ENCODE measurements at regions not wholly inside any gene's neighbourhood (a gene's known extent, or its start where the extent isn't known, plus 50 kb on each side); places are given as distances from the start of the nearest gene placed in this dataset.

DNA sequence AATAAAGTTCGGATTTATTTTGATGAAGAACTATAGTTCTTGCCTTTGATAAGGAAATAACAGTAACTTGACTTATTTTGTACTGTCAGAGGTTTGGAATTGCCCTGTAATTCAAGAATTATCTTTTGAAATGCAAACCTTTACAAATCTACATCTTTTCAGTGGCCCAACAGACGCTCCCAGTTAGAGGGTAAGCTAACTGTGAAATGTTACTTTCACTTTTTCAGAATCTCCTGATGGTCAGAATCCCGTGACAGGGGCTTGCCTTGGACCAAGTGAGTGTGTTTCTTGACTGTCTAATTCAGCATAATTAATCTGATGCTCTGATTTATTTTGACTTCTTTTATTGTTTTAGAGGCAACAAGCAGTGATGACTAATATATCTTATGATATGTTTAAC is 262.5 kb downstream of the PLOD2 start:
- Histone ChIP-seq H4K20me1 (ENCODE audit: control insufficient read depth, extremely low read depth, insufficient read depth, low read length) (no peaks in the 10 kb centered on the region), H3K27ac (ENCODE audit: control insufficient read depth, insufficient read depth, low read length) (no peak overlapping the region), H3K4me2 (ENCODE audit: control insufficient read depth, extremely low read depth, insufficient read depth, low read depth, low read length) (no peak overlapping the region), H3K79me2 (ENCODE audit: control insufficient read depth, insufficient read depth, low read length) (no peaks in the 10 kb centered on the region), H3K27me3 (ENCODE audit: control insufficient read depth, extremely low read depth, insufficient read depth, low read length) (no peaks in the 10 kb centered on the region), H3K4me3 (ENCODE audit: control insufficient read depth in 2 of 3, extremely low read depth in 1 of 3, insufficient read depth in 2 of 3, low read depth in 1 of 3, low read length in 3 of 3) (no peak overlapping the region), H3K9me3 (ENCODE audit: control insufficient read depth, low read depth, low read length) (no peaks in the 10 kb centered on the region), H3K9ac (ENCODE audit: control insufficient read depth, extremely low read depth, insufficient read depth, low read length) (no peak overlapping the region), H3K36me3 (ENCODE audit: control insufficient read depth in 2 of 2, extremely low read depth in 1 of 2, insufficient read depth in 2 of 2, low read length in 2 of 2) (no peaks in the 10 kb centered on the region), H3K9me1 (ENCODE audit: control insufficient read depth, extremely low read depth, insufficient read depth, low read length) (no peaks in the 10 kb centered on the region), H3K4me1 (ENCODE audit: control insufficient read depth, extremely low read depth, insufficient read depth, low read length) (no peaks in the 10 kb centered on the region), H2AFZ (ENCODE audit: control insufficient read depth, low read length) (no peak overlapping the region)
- DNase-seq (ENCODE audit: low read depth, low spot score): no peak
- dilution Hi-C loops (cut with MboI; ENCODE audit: extremely low pct_ligation_motif_present, low sequenced_read_pairs): no loop called here
- FAIRE-seq: no peak
- TF ChIP-seq, protein P1, sequence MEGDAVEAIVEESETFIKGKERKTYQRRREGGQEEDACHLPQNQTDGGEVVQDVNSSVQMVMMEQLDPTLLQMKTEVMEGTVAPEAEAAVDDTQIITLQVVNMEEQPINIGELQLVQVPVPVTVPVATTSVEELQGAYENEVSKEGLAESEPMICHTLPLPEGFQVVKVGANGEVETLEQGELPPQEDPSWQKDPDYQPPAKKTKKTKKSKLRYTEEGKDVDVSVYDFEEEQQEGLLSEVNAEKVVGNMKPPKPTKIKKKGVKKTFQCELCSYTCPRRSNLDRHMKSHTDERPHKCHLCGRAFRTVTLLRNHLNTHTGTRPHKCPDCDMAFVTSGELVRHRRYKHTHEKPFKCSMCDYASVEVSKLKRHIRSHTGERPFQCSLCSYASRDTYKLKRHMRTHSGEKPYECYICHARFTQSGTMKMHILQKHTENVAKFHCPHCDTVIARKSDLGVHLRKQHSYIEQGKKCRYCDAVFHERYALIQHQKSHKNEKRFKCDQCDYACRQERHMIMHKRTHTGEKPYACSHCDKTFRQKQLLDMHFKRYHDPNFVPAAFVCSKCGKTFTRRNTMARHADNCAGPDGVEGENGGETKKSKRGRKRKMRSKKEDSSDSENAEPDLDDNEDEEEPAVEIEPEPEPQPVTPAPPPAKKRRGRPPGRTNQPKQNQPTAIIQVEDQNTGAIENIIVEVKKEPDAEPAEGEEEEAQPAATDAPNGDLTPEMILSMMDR (optimal IDR thresholded peaks at IDR 0.05 in 1 of 3, IDR thresholded peaks at IDR 0.05 in 1 of 3, conservative IDR thresholded peaks at IDR 0.05 in 1 of 3; ENCODE audit: extremely low read depth in 1 of 3, insufficient read depth in 2 of 3, low read length in 3 of 3): no peak
- TF ChIP-seq EZH2 (IDR thresholded peaks at IDR 0.05; ENCODE audit: low read length): no peak

DNA sequence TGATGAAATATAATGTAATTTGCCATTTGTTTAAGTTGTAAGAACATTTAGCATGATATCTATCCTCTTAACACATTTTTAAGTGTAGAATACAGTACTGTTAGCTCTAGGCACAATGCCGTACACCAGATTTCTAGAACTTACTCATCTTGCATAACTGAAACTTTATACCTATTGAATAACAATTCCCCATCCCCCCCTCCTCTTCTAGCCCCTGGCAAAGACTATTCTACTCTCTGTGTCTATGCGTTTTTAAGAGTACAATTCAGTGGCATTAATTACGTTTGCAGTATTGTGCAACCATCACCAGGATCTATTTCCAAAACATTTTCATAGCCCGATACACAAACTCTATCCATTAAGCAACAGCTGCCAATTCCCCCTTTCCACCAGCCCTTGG is 261.7 kb downstream of the PLOD2 start:
- H3K27ac ChIP-seq (ENCODE audit: control insufficient read depth, insufficient read depth, low read length): no peak overlapping the region
- dilution Hi-C loops (cut with MboI; ENCODE audit: extremely low pct_ligation_motif_present, low sequenced_read_pairs): no loop called here
- TF ChIP-seq, protein P1 (optimal IDR thresholded peaks at IDR 0.05 in 1 of 3, IDR thresholded peaks at IDR 0.05 in 1 of 3, conservative IDR thresholded peaks at IDR 0.05 in 1 of 3; ENCODE audit: extremely low read depth in 1 of 3, insufficient read depth in 2 of 3, low read length in 3 of 3): no peak
- TF ChIP-seq EZH2 (IDR thresholded peaks at IDR 0.05; ENCODE audit: low read length): no peak
- H3K79me2 ChIP-seq (ENCODE audit: control insufficient read depth, insufficient read depth, low read length): no peaks in the 10 kb centered on the region
- no peak for DNase-seq (ENCODE audit: low read depth, low spot score)
- no peaks in the 10 kb centered on the region for H4K20me1 ChIP-seq (ENCODE audit: control insufficient read depth, extremely low read depth, insufficient read depth, low read length)
- no peaks in the 10 kb centered on the region for H3K9me1 ChIP-seq (ENCODE audit: control insufficient read depth, extremely low read depth, insufficient read depth, low read length)
- no peak for FAIRE-seq
- H3K36me3 ChIP-seq (ENCODE audit: control insufficient read depth in 2 of 2, extremely low read depth in 1 of 2, insufficient read depth in 2 of 2, low read length in 2 of 2): no peaks in the 10 kb centered on the region
- H3K9ac ChIP-seq (ENCODE audit: control insufficient read depth, extremely low read depth, insufficient read depth, low read length): no peak overlapping the region
- H3K4me2 ChIP-seq (ENCODE audit: control insufficient read depth, extremely low read depth, insufficient read depth, low read depth, low read length): no peak overlapping the region
- no peak overlapping the region for H3K4me3 ChIP-seq (ENCODE audit: control insufficient read depth in 2 of 3, extremely low read depth in 1 of 3, insufficient read depth in 2 of 3, low read depth in 1 of 3, low read length in 3 of 3)
- H3K9me3 ChIP-seq (ENCODE audit: control insufficient read depth, low read depth, low read length): no peaks in the 10 kb centered on the region
- no peaks in the 10 kb centered on the region for H3K4me1 ChIP-seq (ENCODE audit: control insufficient read depth, extremely low read depth, insufficient read depth, low read length)
- no peaks in the 10 kb centered on the region for H3K27me3 ChIP-seq (ENCODE audit: control insufficient read depth, extremely low read depth, insufficient read depth, low read length)
- no peak overlapping the region for H2AFZ ChIP-seq (ENCODE audit: control insufficient read depth, low read length)
